ENCODE measurements at regions not wholly inside any gene's neighbourhood (a gene's known extent, or its start where the extent isn't known, plus 50 kb on each side); places are given as distances from the start of the nearest gene placed in this dataset.
"Not testable (repeated sequence)": the region's sequence is repeated elsewhere in the genome, so short reads cannot be mapped to it uniquely, and the experiment has no call there.

DNA sequence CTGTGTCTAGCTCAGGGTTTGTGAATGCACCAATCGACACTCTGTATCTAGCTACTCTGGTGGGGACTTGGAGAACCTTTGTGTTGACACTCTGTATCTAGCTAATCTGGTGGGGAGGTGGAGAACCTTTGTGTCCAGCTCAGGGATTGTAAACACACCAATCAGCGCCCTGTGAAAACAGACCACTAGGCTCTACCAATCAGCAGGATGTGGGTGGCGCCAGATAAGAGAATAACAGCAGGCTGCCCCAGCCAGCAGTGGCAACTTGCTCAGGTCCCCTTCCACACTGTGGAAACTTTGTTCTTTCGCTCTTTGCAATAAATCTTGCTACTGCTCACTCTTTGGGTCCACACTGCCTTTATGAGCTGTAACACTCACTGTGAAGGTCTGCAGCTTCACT is 151.3 kb upstream of the LRIG1 start:
- peaks cover 18% of the 10 kb centered on the region for H3K4me1 ChIP-seq (ENCODE audit: control insufficient read depth, insufficient read depth, low read length)
- not testable (repeated sequence) for H3K4me3 ChIP-seq (ENCODE audit: low read length); H3K9me3 ChIP-seq (replicated peaks; ENCODE audit: control insufficient read depth, low read depth, low read length); H3K36me3 ChIP-seq (ENCODE audit: control insufficient read depth, insufficient read depth, low read length); H3K27ac ChIP-seq (ENCODE audit: low read length); H3K27me3 ChIP-seq (ENCODE audit: control insufficient read depth, insufficient read depth, low read length); DNase-seq
- 100% methylated on average over 1 of the region's 4 CpGs for WGBS (ENCODE audit: insufficient coverage)

- peaks cover 18% of the 10 kb centered on the region for H3K4me1 ChIP-seq (ENCODE audit: control insufficient read depth, insufficient read depth, low read length)
- peak overlapping the region; percentile 38 for H3K27ac ChIP-seq (ENCODE audit: low read length)
- no peaks in the 10 kb centered on the region for H3K27me3 ChIP-seq (ENCODE audit: control insufficient read depth, insufficient read depth, low read length)
- H3K36me3 ChIP-seq (ENCODE audit: control insufficient read depth, insufficient read depth, low read length), result no peaks in the 10 kb centered on the region
- WGBS (ENCODE audit: insufficient coverage), result 87% methylated on average over 2 of the region's 3 CpGs
- no peaks in the 10 kb centered on the region for H3K9me3 ChIP-seq (replicated peaks; ENCODE audit: control insufficient read depth, low read depth, low read length)
- no peak overlapping the region for H3K4me3 ChIP-seq (ENCODE audit: low read length)
- peak; percentile 19 for DNase-seq
These were observed 154.2 kb upstream of the LRIG1 start for GRCh38 chr3:66655044-66655443.

DNA sequence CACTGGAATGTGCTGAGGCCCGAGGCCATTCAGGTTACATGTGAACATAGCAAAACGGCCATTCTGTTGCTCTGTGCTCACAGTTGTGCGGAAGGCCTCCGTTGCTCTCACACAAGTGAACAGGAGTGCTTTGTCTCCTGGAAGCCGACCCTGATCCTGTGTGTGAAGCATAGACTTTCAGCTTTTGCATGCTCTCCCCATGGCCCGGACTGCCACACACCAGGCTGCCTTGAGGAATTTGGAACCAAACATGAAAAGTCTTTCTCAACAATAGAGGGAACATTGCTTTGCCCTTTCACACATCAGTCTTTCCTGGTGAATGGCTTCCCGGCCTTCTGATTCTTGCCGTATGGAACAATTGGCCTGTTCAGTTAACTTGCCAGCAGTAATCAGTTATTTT is 154.8 kb upstream of the LRIG1 start:
- H3K4me1 ChIP-seq (ENCODE audit: control insufficient read depth, insufficient read depth, low read length), result peaks cover 18% of the 10 kb centered on the region
- H3K9me3 ChIP-seq (replicated peaks; ENCODE audit: control insufficient read depth, low read depth, low read length), result no peaks in the 10 kb centered on the region
- 61% methylated on average over 6 of the region's 8 CpGs for WGBS (ENCODE audit: insufficient coverage)
- no peaks in the 10 kb centered on the region for H3K27me3 ChIP-seq (ENCODE audit: control insufficient read depth, insufficient read depth, low read length)
- DNase-seq, result peak; percentile 18
- no peak overlapping the region for H3K4me3 ChIP-seq (ENCODE audit: low read length)
- H3K27ac ChIP-seq (ENCODE audit: low read length), result no peak overlapping the region
- H3K36me3 ChIP-seq (ENCODE audit: control insufficient read depth, insufficient read depth, low read length), result no peaks in the 10 kb centered on the region

DNA sequence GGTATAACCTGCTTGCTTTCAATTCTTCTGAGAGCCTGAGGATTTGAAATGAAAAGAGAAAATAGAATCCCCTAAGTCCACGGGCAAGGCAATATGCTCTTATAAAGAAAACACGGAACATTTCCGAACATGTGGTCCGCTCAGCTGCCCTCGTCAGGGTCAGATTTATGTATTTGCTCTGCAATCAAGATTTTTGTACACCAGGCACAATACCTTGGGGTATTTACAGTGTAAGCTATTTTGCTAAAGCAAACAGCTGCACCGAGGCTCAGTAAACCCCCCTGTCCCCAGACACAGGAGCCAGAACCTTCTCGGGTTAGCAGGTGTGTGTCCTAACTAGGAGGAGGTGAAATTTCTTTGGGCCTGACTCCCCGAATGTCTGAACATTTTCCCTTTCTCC is 155.8 kb upstream of the LRIG1 start:
- Histone ChIP-seq H3K4me1 (ENCODE audit: control insufficient read depth, insufficient read depth, low read length) (peaks cover 18% of the 10 kb centered on the region), H3K36me3 (ENCODE audit: control insufficient read depth, insufficient read depth, low read length) (no peaks in the 10 kb centered on the region), H3K9me3 (replicated peaks; ENCODE audit: control insufficient read depth, low read depth, low read length) (no peaks in the 10 kb centered on the region), H3K27ac (ENCODE audit: low read length) (no peak overlapping the region), H3K4me3 (ENCODE audit: low read length) (no peak overlapping the region), H3K27me3 (ENCODE audit: control insufficient read depth, insufficient read depth, low read length) (no peaks in the 10 kb centered on the region)
- WGBS (ENCODE audit: insufficient coverage), result 40% methylated on average over 1 of the region's 8 CpGs
- DNase-seq, result peak; percentile 65

- Histone ChIP-seq H3K4me1 (ENCODE audit: control insufficient read depth, insufficient read depth, low read length) (peaks cover 18% of the 10 kb centered on the region), H3K36me3 (ENCODE audit: control insufficient read depth, insufficient read depth, low read length) (no peaks in the 10 kb centered on the region), H3K4me3 (ENCODE audit: low read length) (no peak overlapping the region), H3K27ac (ENCODE audit: low read length) (no peak overlapping the region), H3K9me3 (replicated peaks; ENCODE audit: control insufficient read depth, low read depth, low read length) (no peaks in the 10 kb centered on the region), H3K27me3 (ENCODE audit: control insufficient read depth, insufficient read depth, low read length) (no peaks in the 10 kb centered on the region)
- WGBS (ENCODE audit: insufficient coverage), result 92% methylated on average over 1 of the region's 1 CpG
- DNase-seq, result no peak
These were observed 158.2 kb upstream of the LRIG1 start for GRCh38 chr3:66659056-66659455.

DNA sequence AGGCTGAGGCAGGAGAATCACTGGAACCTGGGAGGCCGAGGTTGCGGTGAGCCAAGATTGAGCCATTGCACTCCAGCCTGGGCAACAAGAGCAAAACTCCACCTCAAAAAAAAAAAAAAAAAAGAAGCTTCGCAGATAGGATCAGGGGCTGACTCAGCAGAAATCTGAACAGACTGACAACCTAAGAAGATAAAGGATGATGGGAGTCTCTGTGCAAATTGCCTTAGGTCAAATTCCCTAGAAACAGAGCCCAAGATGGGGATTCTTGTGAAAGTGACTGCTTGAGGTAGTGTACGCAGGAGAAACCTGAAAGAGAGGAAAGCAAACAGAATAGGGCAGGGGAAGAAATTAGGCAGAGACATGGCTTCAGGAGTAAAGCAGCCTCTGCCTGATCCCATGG is 160.8 kb upstream of the LRIG1 start:
- no peak for DNase-seq
- no peaks in the 10 kb centered on the region for H3K36me3 ChIP-seq (ENCODE audit: control insufficient read depth, insufficient read depth, low read length)
- no peak overlapping the region for H3K4me3 ChIP-seq (ENCODE audit: low read length)
- no peaks in the 10 kb centered on the region for H3K9me3 ChIP-seq (replicated peaks; ENCODE audit: control insufficient read depth, low read depth, low read length)
- H3K27me3 ChIP-seq (ENCODE audit: control insufficient read depth, insufficient read depth, low read length), result no peaks in the 10 kb centered on the region
- WGBS (ENCODE audit: insufficient coverage), result 95% methylated on average over 1 of the region's 4 CpGs
- peaks cover 5% of the 10 kb centered on the region for H3K4me1 ChIP-seq (ENCODE audit: control insufficient read depth, insufficient read depth, low read length)
- H3K27ac ChIP-seq (ENCODE audit: low read length), result no peak overlapping the region

- Histone ChIP-seq H3K36me3 (ENCODE audit: control insufficient read depth, insufficient read depth, low read length) (no peaks in the 10 kb centered on the region), H3K9me3 (replicated peaks; ENCODE audit: control insufficient read depth, low read depth, low read length) (no peaks in the 10 kb centered on the region), H3K4me3 (ENCODE audit: low read length) (no peak overlapping the region), H3K27ac (ENCODE audit: low read length) (no peak overlapping the region), H3K4me1 (ENCODE audit: control insufficient read depth, insufficient read depth, low read length) (no peaks in the 10 kb centered on the region), H3K27me3 (ENCODE audit: control insufficient read depth, insufficient read depth, low read length) (no peaks in the 10 kb centered on the region)
- WGBS (ENCODE audit: insufficient coverage), result 80% methylated on average over 1 of the region's 6 CpGs
- DNase-seq, result no peak
These were observed 162.1 kb upstream of the LRIG1 start for GRCh38 chr3:66662894-66663293.

DNA sequence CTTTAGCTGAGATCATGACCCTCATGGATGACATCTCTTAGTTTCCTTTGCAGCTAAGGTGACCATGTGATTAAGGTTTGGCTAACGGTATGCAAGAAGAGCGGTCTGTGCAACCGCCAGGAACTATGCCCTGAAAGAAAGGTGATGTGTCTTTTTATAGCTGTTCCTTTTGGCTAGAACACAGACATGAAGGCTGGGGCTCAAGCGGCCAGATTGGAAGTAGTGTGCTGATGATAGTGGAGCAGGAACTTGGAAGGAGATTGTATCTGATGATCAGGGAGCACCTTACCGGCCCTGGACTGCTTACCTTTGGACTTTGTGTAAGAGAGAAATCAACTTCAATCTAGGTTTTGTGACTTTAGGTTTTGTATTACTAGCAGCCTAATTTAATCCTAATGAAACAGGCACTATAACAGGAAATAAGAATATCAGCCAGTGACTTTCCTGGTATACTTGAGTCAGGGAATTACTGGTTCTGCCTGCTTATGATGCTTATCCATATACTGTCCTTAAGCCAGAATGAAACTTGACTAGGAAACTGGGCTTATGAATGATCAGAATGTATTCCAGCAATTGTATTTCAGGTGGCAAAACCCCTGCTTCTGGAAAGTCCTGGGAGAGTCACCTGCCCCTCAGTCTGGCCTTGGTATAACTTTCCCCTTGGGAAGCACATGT is 164.3 kb upstream of the LRIG1 start:
- DNase-seq, result no peak
- Histone ChIP-seq H3K36me3 (ENCODE audit: control insufficient read depth, insufficient read depth, low read length) (no peaks in the 10 kb centered on the region), H3K27ac (ENCODE audit: low read length) (no peak overlapping the region), H3K9me3 (replicated peaks; ENCODE audit: control insufficient read depth, low read depth, low read length) (no peaks in the 10 kb centered on the region), H3K4me1 (ENCODE audit: control insufficient read depth, insufficient read depth, low read length) (no peaks in the 10 kb centered on the region), H3K27me3 (ENCODE audit: control insufficient read depth, insufficient read depth, low read length) (no peaks in the 10 kb centered on the region), H3K4me3 (ENCODE audit: low read length) (no peak overlapping the region)
- 87% methylated on average over 3 of the region's 5 CpGs for WGBS (ENCODE audit: insufficient coverage)

DNA sequence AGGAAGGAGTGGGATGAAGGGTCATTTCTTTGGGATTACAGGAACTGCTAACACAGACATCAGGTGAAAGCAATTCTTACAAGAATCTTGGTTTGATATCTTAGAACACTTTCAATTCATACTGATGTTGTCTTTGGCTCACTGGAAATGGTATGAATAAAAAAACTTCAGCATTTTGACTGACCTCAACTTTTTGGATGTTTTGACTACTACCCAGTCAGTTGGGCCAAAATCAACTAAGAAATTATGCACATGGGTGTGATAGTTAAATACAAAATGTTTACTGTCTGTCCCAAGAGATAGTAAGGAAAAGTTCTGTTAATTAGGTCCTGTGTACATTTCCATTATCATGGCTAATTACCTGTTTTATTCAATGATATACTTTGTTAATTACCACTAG is 165.5 kb upstream of the LRIG1 start:
- no peak for DNase-seq
- Histone ChIP-seq H3K27me3 (ENCODE audit: control insufficient read depth, insufficient read depth, low read length) (no peaks in the 10 kb centered on the region), H3K27ac (ENCODE audit: low read length) (no peak overlapping the region), H3K4me1 (ENCODE audit: control insufficient read depth, insufficient read depth, low read length) (no peaks in the 10 kb centered on the region), H3K36me3 (ENCODE audit: control insufficient read depth, insufficient read depth, low read length) (no peaks in the 10 kb centered on the region), H3K9me3 (replicated peaks; ENCODE audit: control insufficient read depth, low read depth, low read length) (no peaks in the 10 kb centered on the region), H3K4me3 (ENCODE audit: low read length) (no peak overlapping the region)

- DNase-seq, result no peak
- Histone ChIP-seq H3K27me3 (ENCODE audit: control insufficient read depth, insufficient read depth, low read length) (no peaks in the 10 kb centered on the region), H3K4me3 (ENCODE audit: low read length) (no peak overlapping the region)
These were observed 166.4 kb upstream of the LRIG1 start for GRCh38 chr3:66667263-66667662.

GRCh38 chr3:66671291-66671690 is 170.5 kb upstream of the LRIG1 start:
- H3K27ac ChIP-seq (ENCODE audit: low read length), result no peak overlapping the region
- peaks cover 5% of the 10 kb centered on the region for H3K4me1 ChIP-seq (ENCODE audit: control insufficient read depth, insufficient read depth, low read length)
- no peaks in the 10 kb centered on the region for H3K36me3 ChIP-seq (ENCODE audit: control insufficient read depth, insufficient read depth, low read length)
- H3K9me3 ChIP-seq (replicated peaks; ENCODE audit: control insufficient read depth, low read depth, low read length), result no peaks in the 10 kb centered on the region
- 100% methylated on average over 1 of the region's 1 CpG for WGBS (ENCODE audit: insufficient coverage)
- no peak overlapping the region for H3K4me3 ChIP-seq (ENCODE audit: low read length)
- no peaks in the 10 kb centered on the region for H3K27me3 ChIP-seq (ENCODE audit: control insufficient read depth, insufficient read depth, low read length)
- DNase-seq, result no peak

More at GRCh38 chr3:66667263-66667662, 166.4 kb upstream of the LRIG1 start:
- WGBS (ENCODE audit: insufficient coverage), result no CpG with 5 or more reads among the region's 1 CpG
- H3K27ac ChIP-seq (ENCODE audit: low read length), result no peak overlapping the region
- no peaks in the 10 kb centered on the region for H3K9me3 ChIP-seq (replicated peaks; ENCODE audit: control insufficient read depth, low read depth, low read length)
- no peaks in the 10 kb centered on the region for H3K36me3 ChIP-seq (ENCODE audit: control insufficient read depth, insufficient read depth, low read length)
- no peaks in the 10 kb centered on the region for H3K4me1 ChIP-seq (ENCODE audit: control insufficient read depth, insufficient read depth, low read length)

Data from muscle of leg (tissue), 3 donors.